ENCODE measurements at regions not wholly inside any gene's neighbourhood (a gene's known extent, or its start where the extent isn't known, plus 50 kb on each side); places are given as distances from the start of the nearest gene placed in this dataset.

DNA sequence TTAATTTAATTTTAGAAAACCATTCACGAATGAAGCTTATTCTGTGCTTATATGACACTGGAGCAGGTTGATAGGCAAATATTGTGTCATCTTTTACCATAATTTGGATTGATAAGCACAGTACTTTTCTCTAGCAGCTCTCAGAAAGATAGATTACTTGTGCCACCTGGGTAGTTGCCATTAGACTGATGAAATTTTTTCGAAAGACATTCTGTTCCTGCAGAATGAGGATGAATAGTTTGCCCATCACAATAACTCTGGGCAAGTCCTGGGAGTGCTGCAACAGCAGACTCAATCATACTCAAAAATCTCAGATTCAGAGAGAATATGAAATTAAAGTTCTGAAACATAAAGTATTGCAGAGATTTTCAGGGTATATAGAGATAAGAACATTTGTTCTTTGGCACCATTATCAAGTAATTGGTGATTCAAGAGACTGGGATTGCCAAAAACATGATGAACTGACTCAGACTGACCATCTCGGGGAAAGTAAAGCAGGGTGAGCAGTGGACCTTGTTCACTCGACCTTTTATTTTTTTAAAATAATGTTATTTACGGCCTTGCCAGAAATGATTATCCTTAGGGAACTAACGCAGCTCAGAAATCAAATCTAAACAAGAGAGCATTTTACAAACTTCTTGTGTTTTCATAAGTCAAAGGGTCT is 65.8 kb upstream of the PTCHD4 start:
- Histone ChIP-seq H3K79me1 (ENCODE audit: insufficient read depth, low read depth, low read length, poor library complexity, severe bottlenecking) (no peaks in the 10 kb centered on the region), H3K4me1 (ENCODE audit: insufficient read depth, low read length) (no peaks in the 10 kb centered on the region), H2BK15ac (ENCODE audit: low read depth, low read length) (no peak overlapping the region), H2AK5ac (ENCODE audit: insufficient read length, low read length) (no peak overlapping the region), H2BK12ac (ENCODE audit: insufficient read length, low read depth, low read length) (no peak overlapping the region), H3K18ac (ENCODE audit: insufficient read length, low read depth, low read length) (no peak overlapping the region), H3T11ph (ENCODE audit: low read length) (no peak overlapping the region), H4K20me1 (ENCODE audit: control insufficient read depth, insufficient read depth, insufficient read length) (no peaks in the 10 kb centered on the region), H2AFZ (ENCODE audit: low read length) (no peak overlapping the region), H3K56ac (ENCODE audit: insufficient read length, low read depth, low read length) (no peak overlapping the region), H3K27ac (ENCODE audit: insufficient read length, low read depth, low read length) (no peak overlapping the region), H3K4ac (ENCODE audit: low read depth, low read length) (no peak overlapping the region), H4K8ac (replicated peaks; ENCODE audit: insufficient read length, low read depth, low read length) (no peak overlapping the region), H2BK5ac (ENCODE audit: insufficient read length, low read length) (no peak overlapping the region), H3K9ac (ENCODE audit: extremely low read depth, insufficient read length, low read length) (no peak overlapping the region), H3K27me3 (ENCODE audit: insufficient read depth, low read length) (no peaks in the 10 kb centered on the region), H3K79me2 (ENCODE audit: insufficient read depth, low read length) (no peaks in the 10 kb centered on the region), H4K91ac (ENCODE audit: insufficient read length, low read depth, low read length) (no peak overlapping the region), H2BK20ac (ENCODE audit: low read depth, low read length, poor library complexity, severe bottlenecking) (no peak overlapping the region), H3K14ac (ENCODE audit: insufficient read depth, low read length) (no peak overlapping the region), H3K23ac (ENCODE audit: insufficient read length, low read depth, low read length) (no peak overlapping the region), H4K5ac (ENCODE audit: insufficient read length, low read depth, low read length) (no peak overlapping the region), H2BK120ac (ENCODE audit: low read depth, low read length, poor library complexity, severe bottlenecking) (no peak overlapping the region), H3K4me2 (ENCODE audit: insufficient read depth, insufficient read length, low read length) (no peak overlapping the region), H3K23me2 (ENCODE audit: insufficient read length, low read depth, low read length, poor library complexity, severe bottlenecking) (no peaks in the 10 kb centered on the region), H3K9me3 (ENCODE audit: control insufficient read depth, low read depth, low read length) (no peaks in the 10 kb centered on the region)
- no CpG with 5 or more reads among the region's 6 CpGs for WGBS (ENCODE audit: extremely low coverage, insufficient read length, low lambda C conversion rate)
- no peak overlapping the region for H3K4me3 Mint-ChIP-seq
- no peaks in the 10 kb centered on the region for H3K36me3 Mint-ChIP-seq (ENCODE audit: insufficient read depth in 1 of 3, low read depth in 3 of 3)
- H3K4me1 Mint-ChIP-seq, result no peaks in the 10 kb centered on the region
- DNase-seq, result no peak
- no peak overlapping the region for H3K27ac Mint-ChIP-seq
- TF ChIP-seq, protein P1, sequence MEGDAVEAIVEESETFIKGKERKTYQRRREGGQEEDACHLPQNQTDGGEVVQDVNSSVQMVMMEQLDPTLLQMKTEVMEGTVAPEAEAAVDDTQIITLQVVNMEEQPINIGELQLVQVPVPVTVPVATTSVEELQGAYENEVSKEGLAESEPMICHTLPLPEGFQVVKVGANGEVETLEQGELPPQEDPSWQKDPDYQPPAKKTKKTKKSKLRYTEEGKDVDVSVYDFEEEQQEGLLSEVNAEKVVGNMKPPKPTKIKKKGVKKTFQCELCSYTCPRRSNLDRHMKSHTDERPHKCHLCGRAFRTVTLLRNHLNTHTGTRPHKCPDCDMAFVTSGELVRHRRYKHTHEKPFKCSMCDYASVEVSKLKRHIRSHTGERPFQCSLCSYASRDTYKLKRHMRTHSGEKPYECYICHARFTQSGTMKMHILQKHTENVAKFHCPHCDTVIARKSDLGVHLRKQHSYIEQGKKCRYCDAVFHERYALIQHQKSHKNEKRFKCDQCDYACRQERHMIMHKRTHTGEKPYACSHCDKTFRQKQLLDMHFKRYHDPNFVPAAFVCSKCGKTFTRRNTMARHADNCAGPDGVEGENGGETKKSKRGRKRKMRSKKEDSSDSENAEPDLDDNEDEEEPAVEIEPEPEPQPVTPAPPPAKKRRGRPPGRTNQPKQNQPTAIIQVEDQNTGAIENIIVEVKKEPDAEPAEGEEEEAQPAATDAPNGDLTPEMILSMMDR (conservative IDR thresholded peaks at IDR 0.05), result no peak
- no peaks in the 10 kb centered on the region for H3K27me3 Mint-ChIP-seq (ENCODE audit: low read depth)
- H3K9me3 Mint-ChIP-seq, result no peaks in the 10 kb centered on the region

Measured in H9 (cell line).